ENCODE measurements at regions not wholly inside any gene's neighbourhood (a gene's known extent, or its start where the extent isn't known, plus 50 kb on each side); places are given as distances from the start of the nearest gene placed in this dataset.

DNA sequence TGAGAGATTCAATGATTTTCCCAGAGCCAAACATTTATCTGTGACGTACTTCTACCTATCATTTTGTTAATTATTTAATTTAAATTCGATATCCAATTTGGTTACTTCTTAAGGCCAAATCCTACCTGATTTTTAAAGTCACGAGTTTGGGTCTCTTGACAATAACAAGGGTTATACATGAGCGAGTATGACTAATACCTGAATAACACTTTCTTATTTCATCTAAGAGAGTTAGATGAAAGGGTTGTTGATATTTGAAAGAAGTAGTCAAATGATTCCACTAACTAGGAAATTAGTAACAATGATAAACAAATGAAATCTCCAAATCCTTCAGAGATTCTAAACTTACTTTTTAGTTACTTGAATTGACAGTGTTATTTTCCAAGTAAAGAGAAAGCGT, 1086.9 kb downstream of the XPNPEP1 start:
- Mint-ChIP-seq H3K4me1 (no peaks in the 10 kb centered on the region), H3K27me3 (ENCODE audit: low read depth in 3 of 3) (no peaks in the 10 kb centered on the region), H3K9me3 (peaks cover 2 to 26% (median 7%) of the 10 kb centered on the region in 6 donors), H3K4me3 (no peak overlapping the region), H3K27ac (no peak overlapping the region), H3K36me3 (no peaks in the 10 kb centered on the region)
- no peak for DNase-seq

DNA sequence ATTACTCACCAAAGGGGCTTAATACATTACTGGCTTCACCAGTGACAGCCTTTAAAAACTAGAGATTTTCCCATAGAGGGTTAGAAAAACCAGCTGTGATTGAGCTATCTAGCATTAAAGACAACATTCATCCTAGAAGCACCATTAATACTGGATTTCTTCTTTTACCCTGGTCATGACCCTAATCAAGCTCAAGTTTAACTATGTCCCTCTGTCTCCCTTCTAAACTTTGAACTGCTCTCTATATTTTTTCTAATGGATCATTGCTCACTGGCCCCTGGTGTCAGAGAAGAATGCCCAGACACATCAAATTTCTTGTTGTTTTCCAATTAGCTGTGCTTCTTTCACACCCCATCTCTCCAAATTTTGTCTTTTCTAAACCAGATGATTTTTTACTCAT, 1101.3 kb downstream of the XPNPEP1 start:
- H3K4me3 Mint-ChIP-seq, result no peak overlapping the region
- peaks cover 0 to 15% (median 5%) of the 10 kb centered on the region in 6 donors for H3K9me3 Mint-ChIP-seq
- H3K36me3 Mint-ChIP-seq, result no peaks in the 10 kb centered on the region
- DNase-seq, result no peak
- H3K27me3 Mint-ChIP-seq (ENCODE audit: low read depth in 3 of 3), result peaks cover 0 to 2% (median 0%) of the 10 kb centered on the region in 3 donors
- no peak overlapping the region for H3K27ac Mint-ChIP-seq
- H3K4me1 Mint-ChIP-seq, result no peaks in the 10 kb centered on the region

DNA sequence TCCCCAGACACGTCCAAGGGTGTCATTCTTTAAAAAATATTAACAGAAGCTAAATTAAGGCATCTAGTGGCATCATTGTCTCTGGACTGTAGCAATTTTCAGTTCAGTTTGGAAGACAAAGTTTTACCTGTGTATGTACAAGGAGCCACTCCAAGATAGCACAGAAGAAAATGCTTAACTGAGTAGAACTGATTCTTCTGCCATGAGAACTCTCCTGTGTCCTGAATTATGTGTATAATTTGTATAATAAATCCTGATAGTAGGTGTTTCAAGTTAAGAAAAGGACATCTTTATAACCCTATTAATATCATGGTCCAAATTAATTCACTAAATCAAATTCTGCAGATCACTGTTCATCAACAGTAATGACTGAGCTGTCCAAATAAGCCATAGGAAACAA, 1104.0 kb downstream of the XPNPEP1 start:
- H3K4me3 Mint-ChIP-seq, result no peak overlapping the region
- no peaks in the 10 kb centered on the region for H3K36me3 Mint-ChIP-seq
- no peaks in the 10 kb centered on the region for H3K27me3 Mint-ChIP-seq (ENCODE audit: low read depth in 3 of 3)
- no peaks in the 10 kb centered on the region for H3K4me1 Mint-ChIP-seq
- DNase-seq, result no peak
- H3K27ac Mint-ChIP-seq, result no peak overlapping the region
- H3K9me3 Mint-ChIP-seq, result peaks cover 0 to 14% (median 9%) of the 10 kb centered on the region in 6 donors

DNA sequence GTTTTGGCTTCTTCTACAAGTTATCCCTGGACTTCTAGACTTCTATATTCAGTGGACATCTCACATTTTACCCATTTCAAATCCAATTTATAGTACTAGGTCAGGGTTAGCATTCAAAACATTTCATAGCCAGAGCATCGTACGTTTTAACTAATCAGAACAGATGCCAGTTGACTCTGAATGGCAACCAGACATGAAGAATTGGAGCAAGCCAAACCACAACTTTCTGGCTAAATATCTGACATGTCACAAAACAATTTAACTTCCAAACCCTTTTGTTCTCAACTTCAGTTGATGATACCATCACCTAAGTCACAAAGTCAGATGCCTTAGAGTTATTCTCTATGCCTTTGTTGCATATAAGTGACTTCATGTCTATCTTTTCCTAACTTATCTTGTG, 1105.7 kb downstream of the XPNPEP1 start:
- H3K9me3 Mint-ChIP-seq, result peaks cover 0 to 23% (median 12%) of the 10 kb centered on the region in 6 donors
- H3K36me3 Mint-ChIP-seq, result no peaks in the 10 kb centered on the region
- H3K27ac Mint-ChIP-seq, result no peak overlapping the region
- H3K4me3 Mint-ChIP-seq, result no peak overlapping the region
- H3K4me1 Mint-ChIP-seq, result no peaks in the 10 kb centered on the region
- H3K27me3 Mint-ChIP-seq (ENCODE audit: low read depth in 3 of 3), result no peaks in the 10 kb centered on the region
- DNase-seq, result no peak

DNA sequence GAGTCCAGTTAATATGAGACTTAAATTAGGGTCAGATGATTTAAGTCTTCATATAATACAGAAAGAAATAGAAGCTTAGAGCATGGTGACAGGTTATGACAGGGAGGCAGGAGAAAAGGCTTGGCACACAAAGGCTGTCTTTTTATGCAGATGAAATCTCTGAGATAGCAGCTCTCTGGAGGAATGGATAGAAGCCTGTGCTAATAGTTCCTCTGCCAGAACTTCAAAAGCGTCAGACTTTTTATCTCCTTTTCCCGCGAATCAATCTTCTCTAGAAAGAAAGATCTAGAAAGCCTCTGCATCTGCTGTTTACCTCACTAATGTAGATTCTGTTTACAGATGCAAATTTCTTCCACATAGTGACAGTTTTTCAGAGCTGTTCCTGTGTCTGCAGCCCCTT, 1106.2 kb downstream of the XPNPEP1 start:
- H3K36me3 Mint-ChIP-seq, result no peaks in the 10 kb centered on the region
- H3K9me3 Mint-ChIP-seq, result peaks cover 0 to 27% (median 14%) of the 10 kb centered on the region in 6 donors
- no peak overlapping the region for H3K27ac Mint-ChIP-seq
- DNase-seq, result no peak
- no peaks in the 10 kb centered on the region for H3K4me1 Mint-ChIP-seq
- no peaks in the 10 kb centered on the region for H3K27me3 Mint-ChIP-seq (ENCODE audit: low read depth in 3 of 3)
- no peak overlapping the region for H3K4me3 Mint-ChIP-seq

DNA sequence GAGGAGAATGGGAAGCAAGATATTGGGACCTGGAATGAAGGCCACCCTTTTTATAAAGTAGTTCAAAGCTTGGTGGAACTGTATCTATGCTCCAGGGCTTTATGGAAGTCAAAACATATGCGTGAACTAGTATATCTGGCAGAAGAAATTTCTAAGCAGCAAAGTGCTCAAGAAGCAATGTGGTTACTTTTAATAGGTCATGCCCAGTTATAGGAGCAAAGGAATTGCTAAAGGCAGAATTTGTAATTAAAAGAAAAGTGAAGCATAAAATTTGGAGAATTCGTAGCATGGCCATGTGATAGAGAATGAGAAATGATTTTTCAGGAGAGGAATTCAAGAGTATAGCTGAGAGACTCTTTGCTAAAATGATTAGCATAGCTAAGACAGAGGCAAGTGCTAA, 1110.4 kb downstream of the XPNPEP1 start:
- no peak for DNase-seq
- no peak overlapping the region for H3K4me3 Mint-ChIP-seq
- peaks cover 0 to 26% (median 19%) of the 10 kb centered on the region in 6 donors for H3K9me3 Mint-ChIP-seq
- peaks cover 0 to 2% (median 0%) of the 10 kb centered on the region in 3 donors for H3K27me3 Mint-ChIP-seq (ENCODE audit: low read depth in 3 of 3)
- H3K36me3 Mint-ChIP-seq, result no peaks in the 10 kb centered on the region
- no peaks in the 10 kb centered on the region for H3K4me1 Mint-ChIP-seq
- no peak overlapping the region for H3K27ac Mint-ChIP-seq

DNA sequence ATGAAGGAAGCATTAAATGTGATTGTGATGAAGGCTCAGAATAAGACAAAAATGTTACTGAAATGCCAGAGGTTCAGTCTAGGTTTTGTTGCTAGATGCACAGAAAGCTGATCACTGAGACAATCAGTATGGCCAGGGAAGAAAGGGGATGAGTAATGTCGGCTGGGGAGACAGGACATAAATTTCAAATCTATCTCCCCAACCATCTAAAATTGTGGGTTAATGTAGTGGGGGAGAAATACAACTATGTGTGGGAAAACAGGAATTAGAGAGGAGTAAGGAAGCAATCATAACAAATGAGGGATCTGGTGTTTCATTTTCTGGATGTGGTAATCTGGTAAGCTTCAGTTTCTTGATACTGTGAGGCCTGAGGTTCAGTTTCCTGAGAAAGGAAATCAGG, 1111.0 kb downstream of the XPNPEP1 start:
- Mint-ChIP-seq H3K36me3 (no peaks in the 10 kb centered on the region), H3K4me3 (no peak overlapping the region), H3K27me3 (ENCODE audit: low read depth in 3 of 3) (peaks cover 0 to 2% (median 0%) of the 10 kb centered on the region in 3 donors), H3K4me1 (no peaks in the 10 kb centered on the region), H3K9me3 (peaks cover 0 to 26% (median 20%) of the 10 kb centered on the region in 6 donors), H3K27ac (no peak overlapping the region)
- DNase-seq, result no peak

DNA sequence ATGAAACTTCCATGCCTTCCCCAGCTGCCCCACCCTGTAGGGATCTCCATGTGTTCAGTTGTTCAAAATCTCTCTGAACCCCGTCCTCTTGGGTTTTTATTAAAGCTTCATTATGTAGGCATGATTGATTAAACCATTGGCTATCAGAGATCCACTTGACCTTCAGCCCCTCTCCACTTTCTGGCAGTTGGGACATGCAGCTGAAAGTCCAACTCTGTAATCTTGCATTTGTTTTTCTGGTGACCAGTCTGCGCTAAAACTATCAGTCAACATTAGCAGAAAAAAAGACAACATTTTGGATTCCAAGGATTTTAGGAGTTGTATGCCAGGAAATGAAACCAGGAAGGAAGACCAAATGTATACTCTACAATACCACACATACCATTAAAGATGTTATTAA, 1115.1 kb downstream of the XPNPEP1 start:
- H3K4me3 Mint-ChIP-seq, result no peak overlapping the region
- no peaks in the 10 kb centered on the region for H3K4me1 Mint-ChIP-seq
- peaks cover 0 to 32% (median 16%) of the 10 kb centered on the region in 6 donors for H3K9me3 Mint-ChIP-seq
- no peak overlapping the region for H3K27ac Mint-ChIP-seq
- H3K27me3 Mint-ChIP-seq (ENCODE audit: low read depth in 3 of 3), result peaks cover 0 to 2% (median 0%) of the 10 kb centered on the region in 3 donors
- no peak for DNase-seq
- no peaks in the 10 kb centered on the region for H3K36me3 Mint-ChIP-seq

DNA sequence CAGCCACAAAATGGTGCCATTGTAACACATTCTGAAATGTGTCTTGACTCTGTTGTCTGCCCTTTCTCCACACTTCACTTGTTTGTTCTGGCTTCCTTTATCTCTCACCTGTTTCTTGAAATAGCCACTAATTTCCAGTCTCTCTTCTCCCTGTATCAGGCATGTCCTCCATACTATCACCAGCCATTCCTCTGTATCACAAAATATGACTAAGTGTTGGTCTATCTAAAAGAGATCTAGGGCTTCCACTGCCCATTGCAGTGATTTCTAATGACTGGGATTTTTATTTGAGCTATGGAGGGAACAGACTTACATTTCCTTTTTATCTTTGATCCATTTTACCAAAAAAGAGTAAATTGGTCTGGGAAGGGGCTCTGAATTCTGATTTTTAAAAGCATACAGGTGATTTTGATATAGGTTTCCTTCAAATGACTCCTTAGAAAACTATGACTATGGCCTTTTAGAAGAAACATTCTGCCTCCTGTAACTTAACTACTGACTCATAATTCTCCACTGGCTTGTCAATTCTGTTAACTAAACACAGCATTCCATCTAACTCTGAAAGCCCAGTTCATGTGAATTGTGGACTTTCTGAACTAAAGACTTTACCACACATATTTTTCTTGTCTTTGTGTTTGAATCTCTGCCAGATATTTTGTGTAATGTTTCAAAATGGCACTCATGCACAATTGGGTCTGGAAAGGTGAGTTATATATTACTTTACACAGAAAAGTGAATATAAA, 1121.4 kb downstream of the XPNPEP1 start:
- H3K27me3 Mint-ChIP-seq (ENCODE audit: low read depth in 3 of 3), result peaks cover 0 to 2% (median 1%) of the 10 kb centered on the region in 3 donors
- no peaks in the 10 kb centered on the region for H3K36me3 Mint-ChIP-seq
- no peaks in the 10 kb centered on the region for H3K4me1 Mint-ChIP-seq
- H3K27ac Mint-ChIP-seq, result no peak overlapping the region
- no peak overlapping the region for H3K4me3 Mint-ChIP-seq
- peaks cover 2 to 23% (median 13%) of the 10 kb centered on the region in 6 donors for H3K9me3 Mint-ChIP-seq
- no peak for DNase-seq

DNA sequence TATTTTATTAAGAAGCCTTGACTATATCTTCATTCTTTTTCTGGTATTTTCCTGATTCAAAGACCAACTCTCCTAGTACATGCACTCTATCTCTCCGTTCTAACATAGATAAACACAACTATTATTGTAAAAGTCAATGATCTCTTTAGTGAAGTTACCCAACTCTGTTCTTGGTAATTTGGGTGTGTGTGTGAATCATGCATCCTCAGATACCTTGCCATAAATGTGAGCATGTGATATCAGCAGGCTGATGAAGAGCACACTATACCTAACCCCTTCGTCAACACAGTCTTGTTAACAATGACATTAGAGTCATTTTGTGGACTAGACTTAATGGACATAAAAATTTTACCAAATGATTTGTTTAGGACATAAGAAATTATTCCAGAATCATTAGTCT, 1122.1 kb downstream of the XPNPEP1 start:
- DNase-seq, result no peak
- peaks cover 2 to 30% (median 15%) of the 10 kb centered on the region in 6 donors for H3K9me3 Mint-ChIP-seq
- no peaks in the 10 kb centered on the region for H3K36me3 Mint-ChIP-seq
- H3K4me1 Mint-ChIP-seq, result no peaks in the 10 kb centered on the region
- H3K27me3 Mint-ChIP-seq (ENCODE audit: low read depth in 3 of 3), result peaks cover 0 to 2% (median 1%) of the 10 kb centered on the region in 3 donors
- H3K27ac Mint-ChIP-seq, result no peak overlapping the region
- H3K4me3 Mint-ChIP-seq, result no peak overlapping the region

DNA sequence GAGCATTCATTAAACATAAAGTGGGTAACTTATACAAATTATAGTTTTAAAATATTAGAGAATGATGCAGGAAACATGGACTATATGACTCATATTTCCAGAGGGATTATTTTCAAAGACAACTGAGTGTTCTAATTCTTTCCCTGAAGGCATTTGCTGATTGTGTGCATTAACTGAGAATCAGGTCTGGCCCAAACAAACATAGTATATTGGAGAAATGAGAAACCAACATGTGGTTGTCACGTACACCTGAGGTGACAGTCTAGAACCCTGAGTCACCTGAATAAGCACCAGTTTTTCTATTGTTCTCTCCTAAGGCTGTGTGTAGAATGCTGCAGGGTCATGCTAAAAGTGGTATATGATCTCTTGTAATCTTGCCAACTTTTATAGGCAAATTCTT, 1125.7 kb downstream of the XPNPEP1 start:
- Mint-ChIP-seq H3K9me3 (peaks cover 9 to 35% (median 18%) of the 10 kb centered on the region in 6 donors), H3K27ac (no peak overlapping the region), H3K36me3 (no peaks in the 10 kb centered on the region), H3K27me3 (ENCODE audit: low read depth in 3 of 3) (peaks cover 0 to 2% (median 1%) of the 10 kb centered on the region in 3 donors), H3K4me1 (no peaks in the 10 kb centered on the region), H3K4me3 (no peak overlapping the region)
- no peak for DNase-seq

DNA sequence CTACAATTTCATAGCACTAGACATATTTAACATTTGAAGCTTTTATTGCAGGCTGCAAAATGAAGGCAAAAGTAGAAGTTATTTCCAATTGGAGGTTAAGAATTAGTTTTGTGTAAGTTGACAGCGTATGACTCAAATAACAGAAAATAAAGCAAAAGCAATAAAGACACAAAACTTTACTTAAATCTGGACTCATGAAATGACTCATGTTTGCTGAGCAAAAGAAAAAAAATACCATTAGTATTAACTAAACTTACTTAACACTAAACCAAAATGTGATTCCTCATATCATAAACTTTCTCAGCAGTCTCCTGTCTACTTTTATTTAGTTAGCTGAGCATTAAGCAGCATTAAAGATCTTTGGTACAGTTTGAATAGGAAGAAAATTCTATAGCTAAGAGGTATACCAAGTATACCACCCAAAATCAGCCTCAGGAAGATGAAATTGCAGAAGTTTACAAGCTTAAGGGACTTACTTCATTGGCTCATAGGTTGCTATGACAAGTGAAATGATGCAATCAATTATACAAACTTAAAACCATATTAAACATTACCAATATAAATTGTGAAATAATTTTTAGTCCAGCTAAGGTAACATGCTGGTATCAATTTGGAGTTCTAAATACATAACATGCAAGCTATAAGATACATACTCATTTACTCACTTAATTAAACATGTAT, 1131.4 kb downstream of the XPNPEP1 start:
- no peaks in the 10 kb centered on the region for H3K4me1 Mint-ChIP-seq
- no peak for DNase-seq
- no peaks in the 10 kb centered on the region for H3K36me3 Mint-ChIP-seq

DNA sequence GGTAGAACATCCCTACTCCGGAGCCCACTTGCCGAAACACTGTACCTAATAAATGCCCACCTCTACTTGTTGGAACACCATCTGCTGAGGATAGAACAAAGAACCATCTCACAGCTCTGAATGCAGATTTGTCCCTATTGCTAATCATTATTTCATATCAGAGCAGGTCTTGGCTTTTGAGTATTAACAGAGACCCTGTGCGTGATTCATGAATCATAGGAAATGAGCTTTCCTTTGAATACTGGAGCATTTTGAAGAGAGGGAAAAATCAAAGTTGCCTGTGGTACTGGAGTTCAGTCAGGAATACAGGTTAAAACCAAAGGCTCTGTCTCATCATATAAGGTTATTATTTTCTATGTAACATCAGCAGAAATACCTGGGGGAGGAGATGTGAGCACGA, 1132.3 kb downstream of the XPNPEP1 start:
- Mint-ChIP-seq H3K9me3 (peaks cover 4 to 22% (median 12%) of the 10 kb centered on the region in 6 donors), H3K4me1 (no peaks in the 10 kb centered on the region), H3K4me3 (no peak overlapping the region), H3K27me3 (ENCODE audit: low read depth in 3 of 3) (no peaks in the 10 kb centered on the region), H3K36me3 (no peaks in the 10 kb centered on the region), H3K27ac (no peak overlapping the region)
- DNase-seq, result no peak

More for the DNA sequence above, 1131.4 kb downstream of the XPNPEP1 start:
- no peaks in the 10 kb centered on the region for H3K27me3 Mint-ChIP-seq (ENCODE audit: low read depth in 3 of 3)
- peaks cover 7 to 23% (median 14%) of the 10 kb centered on the region in 6 donors for H3K9me3 Mint-ChIP-seq
- H3K27ac Mint-ChIP-seq, result no peak overlapping the region
- no peak overlapping the region for H3K4me3 Mint-ChIP-seq

DNA sequence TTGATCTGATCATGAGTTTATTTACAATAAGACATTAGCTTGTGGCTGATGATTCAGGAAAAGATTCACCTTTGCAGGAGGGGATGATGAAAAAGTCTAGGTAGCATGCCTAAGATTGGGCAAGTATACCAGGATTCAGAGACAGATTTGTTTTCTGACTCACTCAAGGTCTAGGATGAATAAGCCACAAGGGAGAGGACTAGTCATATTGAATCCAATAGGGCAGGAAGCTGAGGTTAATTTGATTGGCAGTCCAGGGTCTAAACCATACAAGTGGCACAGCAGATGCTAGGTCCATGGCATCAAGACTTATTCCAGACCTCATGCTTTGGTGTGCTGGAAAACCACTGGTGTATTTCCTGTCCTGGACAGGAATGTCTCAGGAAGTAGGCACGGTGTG, 1133.4 kb downstream of the XPNPEP1 start:
- H3K4me1 Mint-ChIP-seq, result no peaks in the 10 kb centered on the region
- peaks cover 2 to 30% (median 15%) of the 10 kb centered on the region in 6 donors for H3K9me3 Mint-ChIP-seq
- DNase-seq, result no peak
- no peak overlapping the region for H3K4me3 Mint-ChIP-seq
- H3K36me3 Mint-ChIP-seq, result no peaks in the 10 kb centered on the region
- H3K27ac Mint-ChIP-seq, result no peak overlapping the region
- peaks cover 0 to 1% (median 0%) of the 10 kb centered on the region in 3 donors for H3K27me3 Mint-ChIP-seq (ENCODE audit: low read depth in 3 of 3)
